CD4-positive, CD25-positive, alpha-beta regulatory T cell (primary cell): ENCODE measurements at regions not wholly inside any gene's neighbourhood (a gene's known extent, or its start where the extent isn't known, plus 50 kb on each side); places are given as distances from the start of the nearest gene placed in this dataset.

Experiments
- ATAC-seq, 2 donors: fragments of 150-1000 bp; cut with Tn5 transposase; one replicate each; pipeline ENCODE4 v1.10.0; 2021; ENCODE audit warnings: low read depth in 2 of 2, moderate number of reproducible peaks in 2 of 2, moderate library complexity in 1 of 2
- DNase-seq, 3 donors: peaks; one replicate each; pipeline versions ENCODE4 v3.0.0 to v3.0.0-alpha.2; 2012 to 2022; ENCODE audit warnings: mixed read lengths in 1 of 3
- H3K27ac ChIP-seq: one replicate; pipeline ENCODE4 v1.7.0; 2013; ENCODE audit warnings: mild to moderate bottlenecking, low read length; ENCODE audit not compliant: insufficient read depth, poor library complexity, severe bottlenecking
- H3K27me3 ChIP-seq: one replicate; pipeline ENCODE4 v1.7.0; 2013; ENCODE audit warnings: low read length; ENCODE audit not compliant: control insufficient read depth, insufficient read depth
- H3K36me3 ChIP-seq: one replicate; pipeline ENCODE4 v1.7.0; 2013; ENCODE audit warnings: mild to moderate bottlenecking, low read length, moderate library complexity; ENCODE audit not compliant: control insufficient read depth, insufficient read depth
- H3K4me1 ChIP-seq: 2 replicates; pipeline ENCODE4 v1.7.0; 2013; ENCODE audit warnings: mild to moderate bottlenecking, low read length; ENCODE audit not compliant: insufficient read depth, control insufficient read depth, poor library complexity, severe bottlenecking
- H3K4me3 ChIP-seq: one replicate; pipeline ENCODE4 v1.7.0; 2013; ENCODE audit warnings: low read depth, mild to moderate bottlenecking, low read length, moderate library complexity
- H3K9me3 ChIP-seq, 2 experiments: 1 replicate in 1 of 2; 2 replicates in 1 of 2; pipeline ENCODE4 v1.7.0; 2013; ENCODE audit warnings: low read length in 2 of 2, mild to moderate bottlenecking in 1 of 2, moderate library complexity in 1 of 2; ENCODE audit not compliant: control insufficient read depth in 2 of 2
- H3K27ac Mint-ChIP-seq, 3 donors: one replicate each; pipeline ENCODE4 v1.8.0; 2020 to 2022; ENCODE audit warnings: mild to moderate bottlenecking in 3 of 3, mixed read lengths in 3 of 3, moderate library complexity in 2 of 3
- H3K27me3 Mint-ChIP-seq: one replicate; pipeline ENCODE4 v1.8.0; 2022; ENCODE audit warnings: mild to moderate bottlenecking, mixed read lengths
- H3K36me3 Mint-ChIP-seq: one replicate; pipeline ENCODE4 v1.8.0; 2020; ENCODE audit warnings: mixed read lengths
- H3K4me1 Mint-ChIP-seq, 4 donors: one replicate each; pipeline ENCODE4 v1.8.0; 2020 to 2022; ENCODE audit warnings: mixed read lengths in 4 of 4, mild to moderate bottlenecking in 1 of 4
- H3K4me3 Mint-ChIP-seq, 4 donors: one replicate each; pipeline ENCODE4 v1.8.0; 2020 to 2022; ENCODE audit warnings: mild to moderate bottlenecking in 4 of 4, mixed read lengths in 4 of 4, moderate library complexity in 3 of 4
- H3K9me3 Mint-ChIP-seq, 7 donors: one replicate each; pipeline ENCODE4 v1.8.0; 2020 to 2022; ENCODE audit warnings: mixed read lengths in 7 of 7, mild to moderate bottlenecking in 3 of 7, moderate library complexity in 2 of 7

- no peak for DNase-seq
- H3K27ac Mint-ChIP-seq = no peak overlapping the region
- ATAC-seq = no peak
- Histone ChIP-seq H3K27ac (no peak overlapping the region), H3K9me3 (no peaks in the 10 kb centered on the region), H3K4me3 (no peak overlapping the region), H3K27me3 (no peaks in the 10 kb centered on the region), H3K4me1 (no peaks in the 10 kb centered on the region), H3K36me3 (no peaks in the 10 kb centered on the region)
- H3K36me3 Mint-ChIP-seq = no peaks in the 10 kb centered on the region
- H3K4me1 Mint-ChIP-seq = no peaks in the 10 kb centered on the region
- peaks cover 14% of the 10 kb centered on the region for H3K27me3 Mint-ChIP-seq
- H3K4me3 Mint-ChIP-seq = no peak overlapping the region
- peaks cover 0 to 4% (median 0%) of the 10 kb centered on the region in 7 donors for H3K9me3 Mint-ChIP-seq
Measured at GRCh38 chr10:78814407-78814806, 254.4 kb upstream of the ZMIZ1 start.

DNA sequence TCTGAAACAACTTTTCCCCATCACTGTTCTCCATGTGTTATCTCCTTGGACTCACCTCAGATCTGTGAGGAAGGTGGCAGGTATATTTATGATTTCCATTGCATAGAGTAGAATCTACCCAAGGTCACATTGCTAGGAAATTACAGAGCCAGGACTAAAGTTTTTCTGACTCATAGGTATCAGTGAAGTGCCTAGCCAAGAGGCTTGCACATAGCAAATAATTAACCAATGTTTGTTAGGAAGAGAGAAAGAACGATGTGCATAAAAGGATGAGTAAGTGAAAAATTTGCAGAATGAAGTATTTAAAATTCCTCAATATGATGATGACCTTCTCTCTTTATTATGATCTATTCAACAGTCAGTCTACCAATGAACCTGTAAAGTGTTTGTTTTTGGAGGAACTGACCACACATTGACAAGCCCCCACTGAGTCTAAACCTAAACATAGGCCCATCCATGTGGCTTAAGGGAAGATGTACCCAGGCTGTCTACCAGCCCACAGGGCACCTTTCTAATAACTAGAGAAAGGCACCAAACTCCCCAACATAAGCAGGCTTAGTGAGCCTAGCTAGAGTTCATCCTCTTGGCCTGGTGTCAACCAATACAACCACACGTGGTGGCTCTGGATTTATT, 252.9 kb upstream of the ZMIZ1 start:
- DNase-seq = no peak
- Mint-ChIP-seq H3K4me3 (no peak overlapping the region), H3K4me1 (no peaks in the 10 kb centered on the region), H3K27me3 (peaks cover 12% of the 10 kb centered on the region), H3K27ac (no peak overlapping the region), H3K36me3 (no peaks in the 10 kb centered on the region), H3K9me3 (peaks cover 0 to 4% (median 0%) of the 10 kb centered on the region in 7 donors)
- no peaks in the 10 kb centered on the region for H3K4me1 ChIP-seq
- H3K36me3 ChIP-seq = no peaks in the 10 kb centered on the region
- H3K27ac ChIP-seq = no peak overlapping the region
- H3K9me3 ChIP-seq = no peaks in the 10 kb centered on the region
- ATAC-seq = no peak
- H3K4me3 ChIP-seq = no peak overlapping the region
- no peaks in the 10 kb centered on the region for H3K27me3 ChIP-seq

- Histone ChIP-seq H3K27me3 (no peaks in the 10 kb centered on the region), H3K27ac (no peak overlapping the region), H3K9me3 (no peaks in the 10 kb centered on the region), H3K36me3 (no peaks in the 10 kb centered on the region), H3K4me3 (no peak overlapping the region), H3K4me1 (no peaks in the 10 kb centered on the region)
- Mint-ChIP-seq H3K9me3 (peaks cover 0 to 4% (median 0%) of the 10 kb centered on the region in 7 donors), H3K4me1 (no peaks in the 10 kb centered on the region), H3K27me3 (peaks cover 7% of the 10 kb centered on the region), H3K36me3 (no peaks in the 10 kb centered on the region), H3K27ac (no peak overlapping the region), H3K4me3 (no peak overlapping the region)
- DNase-seq = no peak
- ATAC-seq = no peak
Measured at GRCh38 chr10:78817361-78817760, 251.4 kb upstream of the ZMIZ1 start.

DNA sequence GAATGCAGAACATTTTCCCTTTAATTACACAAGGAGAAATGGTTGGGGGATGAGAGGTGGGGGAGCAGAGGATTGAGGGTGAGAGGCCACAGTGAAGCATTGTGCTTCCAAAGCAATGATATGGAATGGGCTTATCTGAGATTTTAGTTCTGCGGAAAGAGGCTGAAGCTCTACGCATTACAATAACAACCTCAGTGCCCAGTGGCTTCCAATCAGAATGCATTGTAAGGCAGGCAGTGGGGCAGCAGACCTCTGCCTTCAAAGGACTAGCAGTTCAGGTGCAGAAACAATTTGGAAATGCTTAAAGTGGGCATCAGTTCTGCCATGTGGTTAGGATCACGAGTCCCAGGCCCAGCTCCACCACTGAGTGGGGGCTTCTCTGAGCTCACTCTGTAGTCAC, 251.0 kb upstream of the ZMIZ1 start:
- ATAC-seq (no peak), DNase-seq (no peak)
- H3K36me3 ChIP-seq = no peaks in the 10 kb centered on the region
- Mint-ChIP-seq H3K27ac (no peak overlapping the region), H3K4me3 (no peak overlapping the region), H3K9me3 (peaks cover 0 to 4% (median 0%) of the 10 kb centered on the region in 7 donors), H3K4me1 (no peaks in the 10 kb centered on the region), H3K27me3 (peaks cover 7% of the 10 kb centered on the region), H3K36me3 (no peaks in the 10 kb centered on the region)
- H3K4me1 ChIP-seq = no peaks in the 10 kb centered on the region
- peaks cover 2% of the 10 kb centered on the region for H3K27me3 ChIP-seq
- no peak overlapping the region for H3K4me3 ChIP-seq
- H3K9me3 ChIP-seq = no peaks in the 10 kb centered on the region
- H3K27ac ChIP-seq = no peak overlapping the region

DNA sequence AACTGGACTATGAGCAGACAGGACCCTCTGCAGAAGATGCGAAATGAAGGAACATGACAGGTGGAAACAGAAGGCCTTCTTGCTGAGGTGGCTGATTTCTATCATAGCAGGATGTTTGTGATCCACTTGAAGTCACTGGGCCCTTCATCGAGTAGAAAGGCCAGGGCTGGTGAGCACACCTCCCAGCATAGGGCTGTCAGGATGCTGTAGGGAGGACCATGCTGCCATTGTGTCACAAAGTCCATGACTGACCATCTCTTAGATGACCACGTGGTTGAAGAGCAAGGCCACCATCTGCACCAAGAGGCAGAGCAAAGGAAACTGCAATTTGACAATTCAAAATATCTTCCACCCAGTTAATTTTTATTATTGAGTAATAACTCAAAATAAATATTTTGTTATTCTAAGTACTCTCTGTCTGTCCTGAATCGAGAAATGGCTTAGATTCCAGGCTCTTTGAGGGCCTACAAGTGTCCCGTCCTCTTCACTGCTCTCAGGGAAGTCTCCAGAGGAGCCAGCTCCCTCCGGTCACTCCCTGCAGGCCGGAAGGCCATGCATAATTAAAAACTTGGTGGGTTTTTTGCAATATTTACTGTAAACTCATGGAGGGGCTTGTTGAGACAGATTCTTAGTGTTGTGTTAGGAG, 249.3 kb upstream of the ZMIZ1 start:
- DNase-seq = no peak
- Histone ChIP-seq H3K27me3 (peaks cover 2% of the 10 kb centered on the region), H3K27ac (no peak overlapping the region), H3K9me3 (no peaks in the 10 kb centered on the region), H3K4me3 (no peak overlapping the region), H3K4me1 (no peaks in the 10 kb centered on the region), H3K36me3 (no peaks in the 10 kb centered on the region)
- Mint-ChIP-seq H3K27me3 (no peaks in the 10 kb centered on the region), H3K4me3 (no peak overlapping the region), H3K27ac (no peak overlapping the region), H3K36me3 (no peaks in the 10 kb centered on the region), H3K4me1 (no peaks in the 10 kb centered on the region), H3K9me3 (peaks cover 0 to 4% (median 1%) of the 10 kb centered on the region in 7 donors)
- ATAC-seq = no peak

GRCh38 chr10:78820007-78820362, 248.8 kb upstream of the ZMIZ1 start:
- Mint-ChIP-seq H3K4me3 (no peak overlapping the region), H3K4me1 (no peaks in the 10 kb centered on the region), H3K27ac (no peak overlapping the region), H3K36me3 (no peaks in the 10 kb centered on the region), H3K9me3 (peaks cover 0 to 4% (median 0%) of the 10 kb centered on the region in 7 donors), H3K27me3 (no peaks in the 10 kb centered on the region)
- Histone ChIP-seq H3K27ac (no peak overlapping the region), H3K27me3 (peaks cover 2% of the 10 kb centered on the region), H3K9me3 (no peaks in the 10 kb centered on the region), H3K4me1 (no peaks in the 10 kb centered on the region), H3K4me3 (no peak overlapping the region), H3K36me3 (no peaks in the 10 kb centered on the region)
- no peak for ATAC-seq
- DNase-seq = no peak

DNA sequence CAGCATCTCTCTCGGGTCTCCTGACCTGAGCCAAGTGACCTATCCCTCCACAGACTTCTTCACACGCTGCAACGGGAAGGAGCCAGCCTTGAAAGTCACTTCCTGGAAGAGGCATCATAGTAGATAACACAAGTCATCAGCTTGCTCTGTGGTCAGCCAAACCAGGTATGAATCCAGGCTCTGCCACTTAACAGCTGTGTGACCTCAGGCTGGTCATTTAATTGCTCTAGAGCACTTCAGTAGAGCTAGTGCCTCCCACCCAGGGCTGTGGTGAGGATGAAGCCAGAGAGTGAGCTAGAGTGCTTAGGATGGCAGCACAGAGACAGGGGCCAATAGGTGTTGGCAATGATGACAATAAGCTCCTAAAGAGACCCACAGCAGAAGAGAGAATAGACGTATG, 247.7 kb upstream of the ZMIZ1 start:
- no peaks in the 10 kb centered on the region for H3K4me1 Mint-ChIP-seq
- Histone ChIP-seq H3K36me3 (no peaks in the 10 kb centered on the region), H3K4me3 (no peak overlapping the region), H3K27me3 (peaks cover 2% of the 10 kb centered on the region), H3K27ac (no peak overlapping the region), H3K4me1 (no peaks in the 10 kb centered on the region), H3K9me3 (no peaks in the 10 kb centered on the region)
- H3K27me3 Mint-ChIP-seq = no peaks in the 10 kb centered on the region
- DNase-seq (no peak), ATAC-seq (no peak)
- H3K4me3 Mint-ChIP-seq = no peak overlapping the region
- peak overlapping the region in 1 of 3 donors; percentile 9 for H3K27ac Mint-ChIP-seq
- peaks cover 0 to 3% (median 0%) of the 10 kb centered on the region in 7 donors for H3K9me3 Mint-ChIP-seq
- no peaks in the 10 kb centered on the region for H3K36me3 Mint-ChIP-seq
